ENCODE measurements at regions not wholly inside any gene's neighbourhood (a gene's known extent, or its start where the extent isn't known, plus 50 kb on each side); places are given as distances from the start of the nearest gene placed in this dataset.

- TF ChIP-seq POLR2A (IDR thresholded peaks at IDR 0.05) (no peak), EP300 (IDR thresholded peaks at IDR 0.05) (no peak), CTCF (IDR thresholded peaks at IDR 0.05) (no peak)
Measured at GRCh38 chr5:92805446-92805845, 775.6 kb downstream of the NR2F1-AS1 start.
